Activated CD4-positive, CD25-positive, alpha-beta regulatory T cell (primary cell): ENCODE measurements at regions not wholly inside any gene's neighbourhood (a gene's known extent, or its start where the extent isn't known, plus 50 kb on each side); places are given as distances from the start of the nearest gene placed in this dataset.

Experiments
- DNase-seq, 4 experiments: peaks; one replicate each; lab custom pipeline; 2025; lab: John Stamatoyannopoulos, UW

DNA sequence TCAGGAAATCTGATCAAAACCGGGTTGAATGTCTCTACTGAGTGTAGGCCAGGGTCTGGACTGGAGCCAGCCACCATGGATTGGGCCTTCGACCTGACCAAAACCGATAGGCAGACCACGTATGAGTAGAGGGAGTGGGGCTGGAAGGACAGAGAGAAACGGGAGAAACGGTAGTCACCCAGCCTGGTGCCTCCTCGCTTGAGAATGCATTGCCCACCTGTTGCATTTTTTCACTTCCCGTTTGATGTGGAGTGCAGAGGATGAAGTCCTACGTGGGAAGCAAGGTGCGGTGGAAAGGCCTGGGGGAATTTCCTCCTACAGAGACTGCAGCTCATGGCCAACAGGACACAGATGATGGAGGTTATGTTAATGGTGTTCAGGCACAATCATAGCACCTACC, 53.9 kb upstream of the ECI2 start:
- no peak for DNase-seq

DNA sequence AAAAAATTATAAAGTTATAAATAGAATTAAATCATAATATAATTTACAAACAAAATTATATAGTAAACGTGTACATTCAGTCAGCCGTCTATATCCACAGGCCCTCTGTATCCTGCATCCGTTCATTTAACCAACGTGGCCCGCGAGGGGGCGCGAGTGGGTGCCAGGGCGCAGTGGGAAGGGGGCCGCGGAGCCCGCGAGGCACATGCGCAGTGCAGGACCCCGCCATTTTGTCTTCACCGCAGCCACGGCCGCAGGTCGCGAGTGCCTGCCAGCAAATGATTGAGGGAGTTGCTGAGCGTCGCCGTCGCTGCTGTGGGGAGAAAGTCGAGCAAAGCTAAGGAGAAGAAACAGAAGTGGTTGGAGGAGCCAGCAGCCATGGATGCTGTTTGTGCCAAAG, 53.4 kb upstream of the ECI2 start:
- no peak for DNase-seq

DNA sequence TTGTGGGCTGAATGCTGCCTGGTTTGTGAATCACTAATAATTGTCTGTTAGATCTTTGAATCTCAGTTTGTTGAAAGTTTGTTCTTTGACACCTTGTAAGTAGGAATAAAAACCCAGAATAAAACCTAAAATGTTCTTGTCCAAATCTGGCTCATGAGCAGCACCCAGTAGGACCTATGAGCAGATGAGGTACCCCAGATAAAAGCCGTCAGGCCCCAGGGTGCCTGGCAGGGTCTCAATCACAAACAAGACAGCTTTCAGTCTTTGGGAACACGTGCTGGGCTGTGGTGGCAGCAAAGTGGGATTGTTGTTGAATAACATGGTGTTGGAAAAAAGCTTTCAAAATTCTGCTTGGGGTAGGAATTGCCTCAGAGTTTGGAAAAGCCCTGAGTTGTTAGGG, 52.1 kb upstream of the ECI2 start:
- DNase-seq: no peak

DNA sequence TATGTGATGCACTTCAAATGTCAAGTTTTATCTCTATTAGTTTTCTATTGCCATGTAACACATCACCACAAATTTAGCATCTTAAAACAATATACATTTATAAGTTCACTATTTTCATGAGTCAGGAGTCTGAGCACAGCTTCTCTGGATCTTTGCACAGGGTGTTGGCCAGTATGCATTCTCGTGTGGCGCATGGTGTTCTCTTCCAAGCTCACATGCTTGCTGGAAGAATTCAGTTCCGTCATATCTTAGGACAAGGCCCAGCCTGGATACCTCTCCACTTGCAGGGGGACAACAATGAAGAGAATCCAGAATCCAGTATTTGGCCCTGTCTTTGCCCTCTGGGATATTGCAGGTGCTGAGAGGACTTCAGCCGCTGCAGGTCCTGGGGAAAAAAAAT, 51.0 kb upstream of the ECI2 start:
- no peak for DNase-seq

DNA sequence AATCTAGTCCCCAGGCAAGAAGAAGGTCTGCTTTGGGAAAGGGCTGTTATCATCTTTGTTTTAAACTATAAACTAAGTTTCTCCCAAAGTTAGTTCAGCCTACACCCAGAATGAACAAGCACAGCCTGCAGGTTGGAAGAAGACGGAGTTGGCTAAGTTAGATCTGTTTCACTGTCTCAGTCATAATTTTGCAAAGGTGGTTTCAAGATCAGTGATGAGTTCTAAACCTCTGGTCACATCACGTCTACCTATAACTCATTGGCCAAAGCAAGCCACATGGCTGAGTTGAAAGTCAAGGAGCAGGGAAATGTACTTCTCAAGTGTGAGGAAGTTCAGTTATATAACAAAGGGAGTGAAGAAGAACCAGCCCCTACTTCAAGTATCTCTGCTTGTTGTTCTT, 50.5 kb upstream of the ECI2 start:
- DNase-seq: no peak

DNA sequence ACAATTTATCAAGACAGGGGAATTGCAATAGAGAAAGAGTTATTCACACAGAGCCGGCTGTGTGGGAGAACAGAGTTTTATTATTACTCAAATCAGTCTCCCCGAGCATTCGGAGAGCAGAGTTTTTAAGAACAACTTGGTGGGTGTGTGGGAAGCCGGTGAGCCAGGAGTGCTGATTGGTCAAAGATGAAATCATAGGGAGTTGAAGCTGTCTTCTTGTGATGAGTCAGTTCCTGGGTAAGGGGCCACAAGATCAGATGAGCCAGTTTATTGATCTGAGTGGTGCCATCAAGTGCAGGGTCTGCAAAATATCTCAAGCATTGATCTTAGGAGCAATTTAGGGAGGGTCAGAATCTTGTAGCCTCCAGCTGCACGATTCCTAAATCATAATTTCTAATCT, 50.0 kb upstream of the ECI2 start:
- DNase-seq: no peak
